HG02759 (cell line): ENCODE measurements at regions not wholly inside any gene's neighbourhood (a gene's known extent, or its start where the extent isn't known, plus 50 kb on each side); places are given as distances from the start of the nearest gene placed in this dataset.

ENCODE experiments used
- ATAC-seq: cut with Tn5 transposase; IDR thresholded peaks from one replicate; pipeline ENCODE4 v1.9.1; 2021; ENCODE audit warnings: mild to moderate bottlenecking, moderate library complexity; ENCODE audit not compliant: unreplicated experiment

DNA sequence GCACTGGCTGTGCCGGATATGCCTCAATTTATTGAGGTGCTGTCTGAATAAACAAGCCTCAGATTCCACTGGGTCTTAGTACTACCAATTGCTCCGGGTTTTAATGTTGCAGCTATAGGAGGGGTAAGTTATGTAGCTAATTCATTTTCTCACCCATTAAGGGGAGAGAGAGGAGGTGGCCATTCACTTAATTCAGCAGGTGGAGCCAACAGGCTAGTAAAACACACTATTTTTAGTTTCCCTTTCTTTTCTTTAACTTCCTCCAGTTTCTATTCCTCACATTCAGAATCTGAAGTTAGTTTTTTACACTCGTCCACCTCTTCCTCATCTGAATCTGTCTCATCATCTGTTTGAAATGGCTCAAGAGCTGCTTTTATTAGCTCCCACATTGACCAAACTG is 105.6 kb upstream of the CDH10 start:
- no peak for ATAC-seq

DNA sequence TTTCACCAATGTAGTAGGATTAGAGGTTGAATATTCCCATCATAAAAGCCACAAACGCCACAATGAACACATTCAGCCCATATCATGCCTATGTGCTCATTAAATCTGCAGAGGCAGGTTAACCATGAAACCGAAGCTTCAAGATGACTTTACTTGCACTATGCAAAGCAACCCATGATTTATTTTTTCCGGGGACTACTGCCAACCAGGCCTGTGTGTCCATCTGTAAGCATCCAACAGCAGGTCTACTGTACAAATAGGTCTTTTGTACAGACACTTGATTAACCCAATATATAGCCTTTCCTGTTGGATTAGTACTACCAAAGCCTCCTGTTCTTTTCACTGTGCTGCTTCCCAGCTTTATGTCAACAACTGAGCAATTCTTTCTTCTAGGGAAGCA is 104.9 kb upstream of the CDH10 start:
- no peak for ATAC-seq

DNA sequence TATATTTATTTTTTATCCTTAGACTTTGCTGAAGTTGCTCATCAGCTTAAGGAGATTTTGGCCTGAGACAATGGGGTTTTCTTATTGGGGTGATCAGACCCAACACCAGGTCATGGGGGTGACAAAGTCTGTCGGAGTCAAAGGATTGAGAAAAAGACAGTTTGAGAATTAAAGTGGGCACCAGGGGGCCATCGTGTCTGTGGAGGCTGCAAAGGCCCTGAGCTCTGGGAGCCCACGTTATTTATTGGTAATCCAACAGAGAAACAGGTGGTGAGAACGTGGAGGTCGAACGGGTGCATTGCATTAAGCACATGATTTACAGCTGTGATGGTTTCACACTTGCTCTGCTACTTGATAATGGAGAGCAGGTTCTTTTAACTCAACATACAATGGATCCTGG is 102.5 kb upstream of the CDH10 start:
- ATAC-seq: no peak

GRCh38 chr5:24742334-24742733 is 97.6 kb upstream of the CDH10 start:
- no peak for ATAC-seq

- ATAC-seq: no peak
Measured at GRCh38 chr5:24737163-24737562, 92.4 kb upstream of the CDH10 start.

DNA sequence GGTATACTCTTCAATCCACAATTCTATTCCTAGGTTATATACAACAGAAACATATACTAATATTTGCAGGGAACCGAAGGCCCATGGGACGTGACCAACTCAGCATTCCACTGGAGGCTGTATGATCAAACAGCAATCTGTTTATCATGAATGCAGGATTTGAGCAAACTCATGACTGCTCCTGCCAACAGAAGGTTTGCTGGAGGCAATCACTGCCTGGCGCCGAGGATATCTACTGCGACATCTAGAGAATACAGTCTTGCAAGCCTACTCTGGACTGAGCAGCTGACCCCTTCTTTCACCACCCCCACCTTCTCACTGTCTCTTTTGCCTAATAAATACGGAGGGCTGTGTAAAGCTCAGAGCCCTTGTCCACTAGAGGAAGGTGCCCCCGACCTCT is 90.5 kb upstream of the CDH10 start:
- ATAC-seq: no peak

GRCh38 chr5:24732184-24732583 is 87.4 kb upstream of the CDH10 start:
- no peak for ATAC-seq

GRCh38 chr5:24720743-24721142 is 76.0 kb upstream of the CDH10 start:
- ATAC-seq: no peak

DNA sequence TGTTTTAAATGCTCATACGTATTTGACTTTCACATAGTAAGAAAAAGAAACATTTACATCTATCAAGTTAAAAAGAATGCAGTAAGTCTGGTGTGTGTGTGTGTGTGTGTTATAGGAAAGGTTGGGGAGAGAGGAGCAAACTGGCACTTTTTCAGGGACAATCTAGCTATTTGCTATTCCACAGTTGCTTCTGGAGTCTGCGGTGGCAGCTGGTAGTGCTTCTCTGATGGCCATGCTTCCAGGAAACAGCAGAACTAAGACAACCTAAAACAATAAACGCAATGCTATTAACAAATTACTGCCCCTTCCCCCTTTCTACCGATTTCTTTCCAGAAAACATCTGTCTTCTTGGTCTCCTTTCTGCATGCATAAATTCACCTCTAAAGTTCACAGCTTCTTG is 70.0 kb upstream of the CDH10 start:
- no peak for ATAC-seq

DNA sequence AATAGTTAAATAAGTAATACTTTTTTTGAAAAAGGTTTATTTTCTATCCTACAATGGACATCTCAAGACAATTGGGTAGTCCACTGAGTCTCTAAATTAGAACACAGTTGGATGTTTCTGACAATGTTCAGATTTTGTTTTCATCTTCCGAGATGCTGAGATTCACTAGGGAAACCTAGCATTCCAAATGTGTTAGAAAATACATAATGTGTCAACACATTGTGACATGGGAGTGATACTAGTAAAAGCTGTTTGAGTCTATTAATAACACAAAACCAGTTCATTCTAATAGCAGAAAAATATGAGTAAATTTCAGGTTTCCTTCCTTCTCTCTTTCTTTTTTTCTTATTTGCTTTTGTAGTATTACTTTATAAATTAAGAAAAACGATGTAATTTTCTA is 68.2 kb upstream of the CDH10 start:
- no peak for ATAC-seq

DNA sequence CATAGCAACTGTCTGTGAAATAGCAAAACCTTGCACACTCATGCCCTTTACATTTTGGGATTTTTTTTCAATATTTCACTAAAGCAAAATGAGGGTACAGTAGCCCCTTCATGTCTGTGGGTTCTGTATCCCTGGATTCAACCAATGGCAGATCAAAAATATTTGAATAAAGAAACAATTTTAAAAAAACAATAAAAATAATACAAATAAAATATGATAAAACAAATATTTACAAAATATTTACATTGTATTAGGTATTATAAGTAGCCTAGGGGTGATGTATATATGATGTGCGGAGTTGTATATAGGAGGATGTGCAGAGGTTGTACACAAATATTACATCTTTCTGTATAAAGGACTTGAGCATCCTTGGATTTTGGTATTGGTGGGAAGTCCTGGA is 67.3 kb upstream of the CDH10 start:
- no peak for ATAC-seq

DNA sequence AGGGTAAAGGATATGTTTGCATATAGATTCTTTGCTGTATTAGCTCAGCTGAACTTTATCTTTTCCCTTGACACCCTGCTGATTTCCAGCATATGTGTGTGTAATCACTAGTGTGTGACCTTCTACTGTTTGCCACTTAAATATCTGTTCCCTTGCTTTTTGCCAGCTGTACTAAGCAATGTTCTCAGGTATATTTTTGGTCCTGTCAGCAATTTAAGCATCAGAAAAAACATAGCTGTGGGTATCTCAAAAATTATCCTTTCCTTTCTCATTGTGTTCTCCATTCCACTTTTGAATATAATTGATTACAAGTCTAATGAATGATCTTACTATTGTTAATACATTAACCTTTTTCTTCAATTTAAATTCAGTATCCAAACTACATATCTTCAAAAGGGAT is 59.2 kb upstream of the CDH10 start:
- ATAC-seq: no peak
